ENCODE measurements at regions not wholly inside any gene's neighbourhood (a gene's known extent, or its start where the extent isn't known, plus 50 kb on each side); places are given as distances from the start of the nearest gene placed in this dataset.

GRCh38 chr7:115300231-115300870 lies 378.5 kb downstream of the MDFIC start:
- TF ChIP-seq CTCF (IDR thresholded peaks at IDR 0.05) (no peak), POLR2A (IDR thresholded peaks at IDR 0.05) (no peak)
